ENCODE measurements at regions not wholly inside any gene's neighbourhood (a gene's known extent, or its start where the extent isn't known, plus 50 kb on each side); places are given as distances from the start of the nearest gene placed in this dataset.

GRCh38 chr18:78805840-78806239 is 173.8 kb upstream of the SALL3 start:
- no peak for TF ChIP-seq POLR2A (IDR thresholded peaks at IDR 0.05; ENCODE audit: low read depth, low read length)
- no peak for TF ChIP-seq TAF1 (IDR thresholded peaks at IDR 0.05; ENCODE audit: borderline replicate concordance, low read depth, low read length)
- TF ChIP-seq POLR2AphosphoS5 (IDR thresholded peaks at IDR 0.05; ENCODE audit: low read depth, low read length) = no peak

Data from GM12892 (cell line).